Heart left ventricle (tissue), 16 donors: ENCODE measurements at regions not wholly inside any gene's neighbourhood (a gene's known extent, or its start where the extent isn't known, plus 50 kb on each side); places are given as distances from the start of the nearest gene placed in this dataset.
"Not testable (repeated sequence)": the region's sequence is repeated elsewhere in the genome, so short reads cannot be mapped to it uniquely, and the experiment has no call there.

Experiments
- ATAC-seq, 4 donors: fragments of 200-7000 bp; cut with Tn5 transposase; one replicate each; pipeline ENCODE4 v1.9.1; 2020 to 2022; ENCODE audit warnings: moderate library complexity in 4 of 4, mild to moderate bottlenecking in 3 of 4, moderate number of reproducible peaks in 1 of 4
- DNase-seq, 5 donors: peaks; one replicate each; pipeline ENCODE4 v3.0.0-alpha.2; 2020
- H3K27ac ChIP-seq, 12 donors: fragments of 200-600 bp; sonication (generic) in 4 of 12; one replicate each; pipeline versions ENCODE4 v1.5.0 to v1.8.0; 2016 to 2022; ENCODE audit warnings: mild to moderate bottlenecking in 2 of 12
- H3K27me3 ChIP-seq, 9 donors: fragments of 200-600 bp; sonication (generic) in 2 of 9; one replicate each; pipeline versions ENCODE4 v1.5.1 to v1.8.0; 2016 to 2022; ENCODE audit warnings: mild to moderate bottlenecking in 3 of 9
- H3K36me3 ChIP-seq, 9 donors: fragments of 200-600 bp; sonication (generic) in 2 of 9; one replicate each; pipeline versions ENCODE4 v1.5.0 to v1.8.0; 2018 to 2022; ENCODE audit warnings: mild to moderate bottlenecking in 2 of 9
- H3K4me1 ChIP-seq, 12 donors: fragments of 200-600 bp; sonication (generic) in 4 of 12; one replicate each; pipeline versions ENCODE4 v1.5.0 to v1.8.0; 2016 to 2022; ENCODE audit warnings: mild to moderate bottlenecking in 3 of 12
- H3K4me3 ChIP-seq, 12 donors: fragments of 200-600 bp; sonication (generic) in 4 of 12; one replicate each; pipeline versions ENCODE4 v1.5.0 to v1.8.0; 2017 to 2022; ENCODE audit warnings: mild to moderate bottlenecking in 9 of 12, moderate library complexity in 4 of 12
- H3K9me3 ChIP-seq, 12 donors: fragments of 200-600 bp; sonication (generic) in 4 of 12; one replicate each; pipeline versions ENCODE4 v1.5.0 to v1.8.0; 2016 to 2022; ENCODE audit warnings: mild to moderate bottlenecking in 1 of 12
- POLR2A ChIP-seq, 2 donors: fragments of 450-650 bp; IDR thresholded peaks; one replicate each; pipeline ENCODE4 v1.6.1; 2017; ENCODE audit warnings: antibody characterized with exemption in 2 of 2, mild to moderate bottlenecking in 2 of 2, moderate library complexity in 2 of 2
- WGBS, 4 donors: extraction: QIAGEN DNeasy Blood & Tissue Kit in 2 of 4; methylation state at CpG; one replicate each; pipeline versions ENCODE4 v1.1.5 to v1.1.7; 2013 to 2018; 5-methylcytosine and 5-hydroxymethylcytosine counted together
- intact Hi-C, 10 donors: fragments of 100-400 bp; cut with DNase I; formaldehyde crosslinking; loops; one replicate each; pipeline versions ENCODE4 v1.11.1 to v1.14.2; 2022
- TF ChIP-seq, protein P1 (sequence below), 12 donors: fragments of 200-600 bp; sonication (generic) in 4 of 12; IDR thresholded peaks; one replicate each; pipeline versions ENCODE4 v1.5.0 to v1.8.0; 2018 to 2022; ENCODE audit warnings: antibody characterized with exemption in 12 of 12, mild to moderate bottlenecking in 5 of 12
- donor health status: ischemic (EF 13 %, LVEDD 7.1; RV severe dilation, severe dysfunction).
- donor health status: healthy with polysubstance abuse.
- donor health status: DM: no; HTN: yes; CAD: no.
- donor health status: DM: no; HTN: no; CAD: no.
- donor health status: ischemic (EF 25% LVEDD 6.9; RV normal size, moderate dysfunction).
- donor health status: ischemic (EF 25% LVEDD 5.7; RV mildly dilated, moderate dysfunction).
- donor health status: healthy.
- donor health status: DM: yes; HTN: yes; CAD: no.
- donor health status: ischemic (EF 35%, LVEDD 5.7; RV mildly dilated, moderate dysfunction).
- donor health status: nonischemic (EF 11% LVEDD 7.7; RV severe dilation, severe dysfunction).
- donor health status: DM: yes; HTN: yes; CAD: no.
- donor health status: PGD.
- donor health status: ischemic (EF 29% LVEDD 5.4; RV normal size, mild dysfunction).
- donor health status: nonischemic (EF 23%, LVEDD 6.1; RV moderate dilation, normal function).

DNA sequence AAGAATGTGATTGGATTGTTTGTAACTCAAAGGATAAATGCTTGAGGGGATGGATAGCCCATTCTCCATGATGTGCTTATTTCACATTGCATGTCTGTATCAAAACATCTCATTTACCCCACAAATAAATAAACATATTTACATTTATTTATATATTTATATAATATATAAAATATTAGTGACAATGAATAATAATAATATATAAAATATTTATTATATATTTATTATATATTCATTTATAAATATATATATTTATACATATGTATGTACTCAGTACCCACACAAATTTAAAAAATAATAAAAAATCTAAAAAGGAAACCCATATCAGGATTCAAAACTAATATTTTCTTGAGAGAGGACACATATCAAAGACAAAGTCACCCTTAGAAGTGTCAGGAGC, 429.9 kb downstream of the KCNJ2 start:
- Histone ChIP-seq H3K4me3 (no peak overlapping the region), H3K27me3 (no peaks in the 10 kb centered on the region), H3K27ac (no peak overlapping the region), H3K9me3 (no peaks in the 10 kb centered on the region), H3K4me1 (no peaks in the 10 kb centered on the region), H3K36me3 (no peaks in the 10 kb centered on the region)
- intact Hi-C loops, result no loop called here
- TF ChIP-seq, protein P1, sequence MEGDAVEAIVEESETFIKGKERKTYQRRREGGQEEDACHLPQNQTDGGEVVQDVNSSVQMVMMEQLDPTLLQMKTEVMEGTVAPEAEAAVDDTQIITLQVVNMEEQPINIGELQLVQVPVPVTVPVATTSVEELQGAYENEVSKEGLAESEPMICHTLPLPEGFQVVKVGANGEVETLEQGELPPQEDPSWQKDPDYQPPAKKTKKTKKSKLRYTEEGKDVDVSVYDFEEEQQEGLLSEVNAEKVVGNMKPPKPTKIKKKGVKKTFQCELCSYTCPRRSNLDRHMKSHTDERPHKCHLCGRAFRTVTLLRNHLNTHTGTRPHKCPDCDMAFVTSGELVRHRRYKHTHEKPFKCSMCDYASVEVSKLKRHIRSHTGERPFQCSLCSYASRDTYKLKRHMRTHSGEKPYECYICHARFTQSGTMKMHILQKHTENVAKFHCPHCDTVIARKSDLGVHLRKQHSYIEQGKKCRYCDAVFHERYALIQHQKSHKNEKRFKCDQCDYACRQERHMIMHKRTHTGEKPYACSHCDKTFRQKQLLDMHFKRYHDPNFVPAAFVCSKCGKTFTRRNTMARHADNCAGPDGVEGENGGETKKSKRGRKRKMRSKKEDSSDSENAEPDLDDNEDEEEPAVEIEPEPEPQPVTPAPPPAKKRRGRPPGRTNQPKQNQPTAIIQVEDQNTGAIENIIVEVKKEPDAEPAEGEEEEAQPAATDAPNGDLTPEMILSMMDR (IDR thresholded peaks at IDR 0.05), result no peak
- no peak for TF ChIP-seq POLR2A (IDR thresholded peaks at IDR 0.05)
- no peak for ATAC-seq
- DNase-seq, result no peak

DNA sequence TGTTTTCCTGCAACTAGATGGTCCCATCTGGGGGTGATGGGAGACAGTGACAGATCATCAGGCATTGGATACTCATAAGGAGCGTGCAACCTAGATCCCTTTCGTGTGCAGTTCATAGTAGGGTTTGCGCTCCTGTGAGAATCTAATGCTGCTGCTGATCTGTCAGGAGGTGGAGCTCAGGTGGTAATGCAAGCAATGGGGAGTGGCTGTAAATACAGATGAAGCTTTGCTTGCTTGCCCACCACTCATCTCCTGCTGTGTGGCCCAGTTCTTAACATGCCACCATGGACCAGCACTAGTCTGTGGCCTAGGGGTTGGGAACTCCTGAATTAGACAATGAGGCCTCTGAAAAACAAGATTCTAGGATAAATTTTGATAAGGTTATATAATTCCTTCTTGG, 430.6 kb downstream of the KCNJ2 start:
- DNase-seq, H3K27me3 ChIP-seq, ATAC-seq, H3K27ac ChIP-seq, H3K4me1 ChIP-seq, H3K36me3 ChIP-seq, H3K4me3 ChIP-seq, H3K9me3 ChIP-seq, intact Hi-C loops: not testable (repeated sequence)
- 97 to 100% (median 98%) methylated on average over 3 of the region's 3 CpGs for WGBS, 4 donors

DNA sequence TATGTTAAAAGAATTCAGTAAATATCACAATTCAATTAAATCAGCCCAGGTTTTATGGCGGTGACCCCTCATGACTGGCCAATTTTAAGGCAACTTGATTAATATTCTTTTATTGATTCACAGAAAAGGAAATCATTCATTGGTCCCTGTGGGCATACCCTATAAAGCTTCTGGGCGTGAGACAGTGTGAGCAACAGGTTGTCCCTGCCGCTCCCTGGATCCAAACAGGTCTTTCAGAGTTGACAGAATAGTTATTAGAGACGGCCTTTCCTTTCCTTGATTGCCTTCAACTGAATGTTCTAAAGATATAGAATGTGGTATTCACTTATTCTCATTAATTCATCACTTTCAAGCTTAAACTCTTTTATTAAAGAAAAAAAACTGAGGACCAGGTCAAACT, 433.9 kb downstream of the KCNJ2 start:
- Histone ChIP-seq H3K4me3 (no peak overlapping the region), H3K27ac (no peak overlapping the region), H3K9me3 (no peaks in the 10 kb centered on the region), H3K27me3 (no peaks in the 10 kb centered on the region), H3K4me1 (no peaks in the 10 kb centered on the region), H3K36me3 (no peaks in the 10 kb centered on the region)
- DNase-seq, result no peak
- no peak for TF ChIP-seq POLR2A (IDR thresholded peaks at IDR 0.05)
- 87 to 97% (median 93%) methylated on average over 4 of the region's 4 CpGs for WGBS, 4 donors
- intact Hi-C loops, result no loop called here
- ATAC-seq, result no peak

DNA sequence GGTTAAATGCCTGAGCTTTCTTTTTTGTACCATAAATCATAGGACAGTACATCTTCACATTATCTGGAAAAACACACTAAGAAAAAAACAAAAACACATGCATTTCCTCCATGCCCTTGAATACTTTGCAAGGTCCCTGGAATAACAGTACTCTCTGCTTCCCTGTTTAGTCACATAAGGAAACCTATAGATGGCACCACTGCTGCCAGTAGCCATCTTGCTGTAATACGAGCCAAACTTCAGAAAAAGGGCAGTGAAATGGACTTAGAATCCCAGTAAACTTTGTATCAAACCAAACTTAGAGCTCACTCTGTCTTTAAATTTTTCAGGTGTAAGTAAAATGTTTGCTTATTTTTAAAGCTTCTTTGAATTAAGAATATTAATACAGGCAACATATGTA, 435.5 kb downstream of the KCNJ2 start:
- DNase-seq, result no peak
- no peaks in the 10 kb centered on the region for H3K4me1 ChIP-seq
- no peaks in the 10 kb centered on the region for H3K9me3 ChIP-seq
- 71 to 87% (median 82%) methylated on average over 1 of the region's 1 CpG for WGBS, 4 donors
- no peak for ATAC-seq
- H3K27me3 ChIP-seq, result no peaks in the 10 kb centered on the region
- no peak overlapping the region for H3K27ac ChIP-seq
- no peak overlapping the region for H3K4me3 ChIP-seq
- H3K36me3 ChIP-seq, result no peaks in the 10 kb centered on the region
- TF ChIP-seq, protein P1 (IDR thresholded peaks at IDR 0.05), result no peak
- TF ChIP-seq POLR2A (IDR thresholded peaks at IDR 0.05), result no peak
- intact Hi-C loops, result no loop called here

DNA sequence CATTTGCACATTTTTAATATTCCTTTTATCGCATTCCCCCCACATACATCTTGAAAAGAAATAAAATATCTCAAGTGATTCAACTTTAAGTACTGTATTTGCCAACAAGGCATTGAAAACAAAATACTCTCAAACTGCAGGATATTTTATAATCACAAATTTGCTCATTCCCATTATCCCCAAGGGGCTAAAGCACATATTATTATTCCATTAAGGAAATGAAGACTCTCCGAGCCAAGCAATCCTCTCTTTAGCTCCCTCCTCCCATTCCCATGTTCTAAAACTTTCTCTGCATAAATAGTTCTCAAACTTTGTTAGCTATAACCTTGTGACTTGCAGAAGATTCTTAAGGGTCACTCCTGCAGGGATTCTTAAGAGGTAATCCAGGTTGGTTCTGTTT, 436.8 kb downstream of the KCNJ2 start:
- no peaks in the 10 kb centered on the region for H3K4me1 ChIP-seq
- 37 to 55% (median 49%) methylated on average over 2 of the region's 2 CpGs for WGBS, 4 donors
- H3K27me3 ChIP-seq, result no peaks in the 10 kb centered on the region
- DNase-seq (no peak), ATAC-seq (no peak)
- intact Hi-C loops, result no loop called here
- H3K9me3 ChIP-seq, result no peaks in the 10 kb centered on the region
- no peaks in the 10 kb centered on the region for H3K36me3 ChIP-seq
- TF ChIP-seq, protein P1 (IDR thresholded peaks at IDR 0.05), result no peak
- TF ChIP-seq POLR2A (IDR thresholded peaks at IDR 0.05), result no peak
- H3K4me3 ChIP-seq, result no peak overlapping the region
- H3K27ac ChIP-seq, result no peak overlapping the region
